NCI-H526 (cell line): ENCODE measurements at regions not wholly inside any gene's neighbourhood (a gene's known extent, or its start where the extent isn't known, plus 50 kb on each side); places are given as distances from the start of the nearest gene placed in this dataset.
A peak's percentile ranks its signal among the peaks of the same experiment; 100 is the strongest.

Experiments used
- DNase-seq, 2 experiments: peaks; one replicate each; lab custom pipeline; 2025; lab: John Stamatoyannopoulos, UW

DNA sequence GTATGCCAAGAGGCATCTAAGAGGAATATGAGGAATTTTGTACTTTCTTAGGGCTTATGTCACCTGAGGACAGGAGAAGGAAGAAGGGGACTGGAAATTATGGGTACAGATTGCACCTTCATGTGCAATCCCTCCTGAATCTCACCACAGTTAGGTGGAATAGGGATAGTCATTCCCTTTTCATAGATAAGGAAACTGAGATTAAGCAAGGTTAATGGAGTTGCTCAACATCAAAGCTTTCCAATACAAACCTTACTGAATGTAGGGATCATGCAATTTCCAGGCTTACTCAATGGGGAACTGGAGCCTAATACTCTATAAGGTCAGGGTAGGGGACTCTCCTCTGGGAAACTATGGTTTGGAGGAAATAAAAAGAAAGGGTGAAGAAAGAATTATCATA, 133.0 kb downstream of the C11orf87 start:
- no peak for DNase-seq

DNA sequence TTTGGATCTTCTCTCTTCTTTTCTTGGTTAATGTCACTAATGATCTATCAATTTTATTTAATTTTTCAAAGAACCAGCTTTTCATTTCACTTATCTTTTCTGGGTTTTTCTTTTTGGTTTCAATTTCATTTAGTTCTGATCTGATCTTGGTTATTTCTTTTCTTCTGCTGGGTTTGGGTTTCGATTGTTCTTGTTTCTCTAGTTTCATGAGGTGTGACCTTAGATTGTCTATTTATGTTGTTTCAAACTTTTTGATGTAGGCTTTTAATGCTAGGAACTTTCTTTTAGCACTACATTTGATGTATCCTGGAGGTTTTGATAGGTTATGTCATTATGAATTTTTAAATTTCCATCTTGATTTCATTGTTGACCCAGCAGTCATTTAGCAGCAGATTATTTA, 142.3 kb downstream of the C11orf87 start:
- no peak for DNase-seq

DNA sequence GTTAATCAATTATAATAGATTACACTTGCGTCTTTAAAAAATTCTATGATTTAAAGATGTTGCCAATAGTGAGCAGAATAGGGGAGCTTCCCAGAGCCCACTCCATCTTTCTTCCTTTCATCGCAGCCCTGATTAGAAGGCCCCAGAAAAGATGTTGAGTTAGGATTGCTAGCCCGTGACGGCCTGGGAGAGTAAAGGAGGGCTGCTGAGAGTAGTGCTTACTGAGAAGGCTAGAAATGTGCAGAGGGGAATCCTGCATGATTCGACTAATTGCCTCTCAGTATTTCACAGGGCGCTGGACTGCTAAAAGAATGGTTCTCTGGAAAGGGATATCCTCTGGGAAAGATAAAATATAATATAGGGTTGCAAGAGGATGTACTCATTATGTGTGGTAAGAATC, 160.5 kb downstream of the C11orf87 start:
- DNase-seq = no peak

DNA sequence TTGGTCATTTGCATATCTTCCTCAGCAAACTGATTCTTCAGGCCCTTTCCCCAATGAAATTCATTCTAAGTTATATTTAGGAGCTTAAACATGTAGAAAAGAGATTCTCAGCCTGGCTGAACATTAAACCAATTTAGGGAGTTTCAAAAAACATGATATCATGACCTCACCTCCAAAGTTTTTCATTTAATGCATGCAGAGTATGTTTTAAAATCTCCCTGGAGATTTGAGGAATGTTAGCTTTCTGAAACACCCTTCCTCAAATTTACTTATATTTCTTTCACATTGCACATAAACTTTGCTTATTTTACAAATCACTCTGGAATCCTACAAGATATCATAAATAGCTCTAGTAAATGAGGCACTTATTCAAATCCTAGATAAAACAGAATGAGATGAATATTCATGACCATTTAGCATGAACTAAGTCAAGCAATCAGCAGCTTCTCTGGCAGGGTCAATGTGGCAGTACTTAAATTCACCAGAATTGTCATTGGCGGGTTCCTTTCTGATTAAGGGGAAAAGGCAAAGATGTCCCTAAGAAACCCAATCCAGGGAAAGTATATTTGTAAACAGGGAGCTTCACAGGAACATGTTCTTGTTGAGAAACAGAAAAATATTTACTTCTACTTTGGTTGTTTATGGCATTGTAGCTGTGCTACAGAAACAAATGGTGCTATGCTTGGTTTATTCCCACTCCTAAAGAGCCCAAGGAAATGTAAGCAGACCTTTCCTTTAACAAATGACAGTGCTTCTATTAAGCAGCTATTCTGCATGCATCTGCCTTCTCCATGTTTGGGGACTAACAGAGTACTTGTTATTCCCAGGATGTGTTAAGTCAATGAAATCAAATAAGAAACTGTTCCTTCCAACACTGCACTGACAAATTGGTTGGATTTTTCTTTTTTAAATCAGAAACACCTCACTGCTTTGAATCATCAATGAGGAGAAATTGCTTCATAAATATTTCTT, 162.3 kb downstream of the C11orf87 start:
- DNase-seq = peak; percentile 65

DNA sequence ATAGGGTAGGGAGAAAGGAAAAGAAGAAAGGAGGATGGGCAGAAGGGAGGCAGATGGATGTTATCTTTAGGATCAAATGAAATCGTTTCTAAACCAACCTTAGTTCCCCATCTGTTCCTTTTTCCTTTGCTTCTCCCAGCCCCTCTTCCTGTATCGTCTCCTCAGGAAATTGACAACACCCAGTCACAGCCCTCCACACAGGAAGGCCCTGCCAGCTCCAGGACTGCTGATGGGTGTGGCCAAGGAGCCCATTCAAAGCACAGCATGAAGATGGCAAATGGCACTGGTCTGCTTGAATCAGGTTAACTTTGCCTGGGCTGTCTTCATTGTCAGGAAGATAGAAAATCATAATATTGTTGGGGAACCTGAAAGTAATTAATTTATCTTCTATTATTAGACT, 164.8 kb downstream of the C11orf87 start:
- DNase-seq = no peak

DNA sequence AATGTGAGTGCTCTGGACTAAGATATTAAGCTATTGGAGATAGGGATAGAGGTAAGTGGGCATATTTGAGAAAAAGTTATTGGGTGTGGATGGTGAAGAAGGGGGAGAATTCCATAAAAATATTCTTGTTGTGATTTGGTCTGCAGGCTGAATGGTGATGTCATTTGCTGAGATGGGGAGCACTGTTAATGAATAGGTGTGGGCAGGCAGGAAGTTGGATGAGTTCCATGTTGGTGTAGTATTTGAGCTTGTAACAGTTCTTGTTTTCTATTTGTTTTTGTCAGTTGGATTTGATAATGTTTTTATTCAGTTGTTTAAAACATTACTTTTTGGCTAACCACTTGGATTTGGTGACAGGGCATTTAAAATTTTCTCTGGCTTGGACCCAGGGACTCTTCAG, 168.8 kb downstream of the C11orf87 start:
- DNase-seq = no peak

DNA sequence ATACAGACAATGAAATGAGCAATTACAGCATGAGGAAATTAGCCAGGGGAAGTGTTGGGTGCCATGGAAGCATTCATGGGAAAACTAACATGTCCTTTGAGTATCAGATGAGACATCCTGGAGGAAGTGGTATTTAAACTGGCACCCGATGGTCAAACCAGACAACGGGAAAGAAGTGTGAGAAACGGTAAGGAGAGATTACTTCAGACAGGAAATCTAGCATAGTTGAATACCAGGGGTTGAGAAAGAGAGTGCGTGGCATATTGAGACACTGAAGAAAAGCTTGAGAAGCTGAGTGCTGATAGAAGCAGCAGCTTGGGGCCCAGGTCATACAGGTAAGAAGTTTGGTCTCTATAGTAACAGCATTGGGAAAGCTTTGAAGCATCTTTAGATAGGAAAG, 175.3 kb downstream of the C11orf87 start:
- no peak for DNase-seq

DNA sequence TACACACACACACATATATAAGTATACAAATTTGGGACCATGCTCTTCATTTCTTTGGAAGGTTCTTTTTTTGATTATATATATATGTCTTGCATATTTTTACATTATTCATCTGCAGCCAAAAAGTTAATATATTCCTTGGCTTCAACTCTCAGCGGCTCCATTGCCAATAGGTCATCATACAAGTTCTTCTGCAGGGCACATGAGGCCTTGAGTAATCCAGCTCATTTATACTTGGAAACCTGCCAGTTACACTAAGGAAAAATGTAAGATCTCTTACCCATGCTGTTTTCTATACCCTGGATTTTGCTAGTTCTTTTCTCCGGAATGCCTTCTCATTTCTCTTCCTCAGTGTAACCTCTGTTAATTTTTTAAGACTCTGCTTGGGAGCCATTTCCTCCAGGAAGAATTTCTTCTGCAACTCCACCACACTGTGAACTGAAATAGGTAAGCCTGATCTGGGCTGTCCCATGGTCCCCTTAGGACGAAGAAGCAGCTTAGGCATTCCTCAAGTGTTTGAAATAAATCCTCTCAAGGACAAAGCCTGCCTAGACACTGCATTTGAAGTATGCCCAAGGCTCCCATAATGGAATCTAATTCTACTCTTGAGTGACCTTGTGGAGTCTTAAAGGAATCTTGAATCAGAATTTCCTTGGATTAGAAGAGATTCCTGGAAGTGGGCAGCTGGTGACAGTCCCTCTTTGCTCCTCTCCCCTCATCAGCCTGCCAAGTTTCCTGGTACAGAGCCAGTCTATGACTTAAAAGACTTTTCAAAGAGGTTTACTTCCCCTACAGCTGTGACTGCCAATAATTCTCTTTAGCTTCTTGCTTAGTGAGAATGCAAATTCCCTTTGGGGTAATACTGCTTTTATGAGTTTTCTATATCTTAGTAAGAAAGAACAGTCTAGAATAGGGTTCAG, 182.8 kb downstream of the C11orf87 start:
- no peak for DNase-seq

DNA sequence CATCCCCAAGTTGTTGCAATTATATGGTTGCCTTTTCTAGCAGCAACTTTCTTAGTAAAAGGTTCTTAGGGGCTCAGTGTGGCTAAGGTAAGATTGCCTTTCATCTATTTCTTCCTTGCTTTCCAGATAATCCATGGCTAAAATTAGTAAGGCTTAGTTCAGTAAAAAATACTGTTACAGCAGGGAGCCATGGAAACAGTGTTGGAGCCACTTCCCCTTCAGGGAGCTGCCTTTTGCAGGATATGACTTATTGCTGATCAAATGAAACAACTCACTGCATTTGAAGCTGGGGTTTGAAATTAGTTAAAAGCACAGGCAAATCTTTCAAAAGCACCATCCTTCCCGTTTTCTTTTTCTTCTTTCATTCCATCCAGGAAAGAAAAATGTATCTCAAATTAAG, 184.3 kb downstream of the C11orf87 start:
- no peak for DNase-seq

DNA sequence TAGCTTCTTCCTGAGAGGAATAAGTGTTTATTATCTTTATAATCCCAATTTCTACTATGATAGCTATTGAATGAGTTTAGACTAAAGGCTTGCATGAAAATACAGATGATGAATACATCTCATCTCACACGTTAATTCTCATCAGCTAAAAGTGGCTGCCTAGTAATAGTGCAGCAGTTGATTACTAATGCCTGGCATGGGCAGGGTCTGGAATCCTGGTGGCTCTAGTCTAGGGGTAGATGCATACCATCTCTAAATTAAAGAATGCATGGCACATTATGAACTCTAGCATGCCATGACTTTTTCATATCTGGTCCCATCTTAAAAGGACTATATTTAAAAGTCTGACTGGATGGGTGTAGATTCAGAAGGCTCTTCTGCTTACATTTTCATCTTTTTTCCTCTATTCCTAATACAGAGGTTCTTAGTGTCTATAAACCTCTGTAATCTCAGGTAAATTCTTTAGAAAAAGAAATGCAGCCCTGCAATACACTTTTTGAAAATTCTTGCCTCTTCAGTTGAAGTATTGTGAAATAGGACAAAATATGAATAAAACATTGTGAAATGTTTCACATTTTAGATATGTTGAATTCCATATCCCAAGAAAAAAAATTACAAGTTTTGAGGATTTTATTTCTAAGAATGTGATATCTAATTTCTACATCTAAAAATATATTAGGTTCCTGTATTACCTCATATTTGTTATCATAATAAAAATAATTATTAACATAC, 187.6 kb downstream of the C11orf87 start:
- DNase-seq = no peak

DNA sequence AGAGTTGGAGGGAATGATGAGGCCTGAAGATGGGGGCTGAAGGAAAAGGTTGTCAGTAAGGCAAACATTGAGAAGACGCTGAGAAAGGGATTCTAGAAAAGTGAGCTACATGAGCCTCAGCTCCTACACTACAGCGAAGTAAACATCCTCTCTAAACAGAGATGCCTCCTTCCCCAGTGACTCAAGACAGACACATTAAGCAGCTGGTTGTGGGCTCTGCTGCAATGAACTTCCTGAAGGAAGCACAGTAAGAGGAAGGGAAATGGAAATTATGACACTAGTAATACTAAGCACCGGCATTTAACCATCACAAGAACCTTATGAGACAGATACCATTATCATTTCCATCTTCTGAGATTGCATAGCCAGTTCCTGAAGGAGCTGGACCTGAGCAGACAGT, 190.5 kb downstream of the C11orf87 start:
- no peak for DNase-seq

DNA sequence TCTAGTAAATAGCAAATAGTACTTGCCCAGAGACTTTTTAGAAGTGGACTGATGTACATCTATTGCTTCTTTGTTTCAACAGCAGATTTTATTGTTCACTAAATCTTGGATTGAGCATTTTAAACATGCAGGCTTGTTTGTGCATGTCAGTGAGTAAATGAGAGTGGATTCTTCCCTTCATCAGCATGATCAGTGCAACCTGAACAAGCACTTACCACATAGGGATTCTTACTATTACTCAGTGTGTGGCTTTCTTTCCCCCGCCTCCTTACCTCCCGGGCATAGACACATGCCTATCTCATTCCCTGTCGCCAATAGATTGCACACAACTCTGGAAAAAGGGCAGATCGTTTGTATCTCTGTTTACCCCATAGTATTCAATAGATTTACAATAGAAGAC, 197.5 kb downstream of the C11orf87 start:
- no peak for DNase-seq

DNA sequence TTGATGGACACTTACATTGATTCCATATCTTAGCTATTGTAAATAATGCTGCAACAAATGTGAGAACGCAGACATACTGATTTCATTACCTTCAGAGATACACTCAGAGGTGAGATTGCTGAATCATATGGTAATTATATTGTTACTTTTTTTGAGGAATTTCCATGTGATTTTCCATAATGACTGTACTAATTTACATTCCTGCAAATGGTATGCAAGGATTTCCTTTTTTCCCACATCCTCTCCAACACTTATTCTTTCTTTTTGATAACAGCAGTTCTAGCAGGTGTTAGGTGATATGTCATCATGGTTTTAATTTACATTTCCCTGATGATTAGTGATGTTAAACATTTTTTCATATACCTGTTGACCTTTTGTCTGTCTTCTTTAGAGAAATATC, 207.7 kb downstream of the C11orf87 start:
- no peak for DNase-seq

DNA sequence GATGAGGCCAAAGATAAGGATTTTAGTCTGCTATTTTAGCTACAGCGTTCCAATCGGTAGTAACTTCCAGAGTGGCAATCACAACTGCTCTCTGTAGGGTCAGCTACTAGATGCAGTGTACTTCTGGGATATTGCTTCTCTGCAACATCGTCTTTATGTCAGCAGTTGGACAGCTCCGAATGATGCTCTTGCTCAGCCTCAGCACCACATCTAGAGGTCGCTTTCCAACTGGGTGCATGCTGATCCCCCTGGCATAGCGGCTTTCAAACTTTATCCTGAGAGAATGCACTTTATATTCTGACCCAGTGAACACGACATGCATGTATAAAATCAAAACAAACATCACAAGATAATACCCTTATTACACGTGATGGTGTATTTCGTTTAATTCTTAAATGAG, 219.6 kb downstream of the C11orf87 start:
- no peak for DNase-seq

DNA sequence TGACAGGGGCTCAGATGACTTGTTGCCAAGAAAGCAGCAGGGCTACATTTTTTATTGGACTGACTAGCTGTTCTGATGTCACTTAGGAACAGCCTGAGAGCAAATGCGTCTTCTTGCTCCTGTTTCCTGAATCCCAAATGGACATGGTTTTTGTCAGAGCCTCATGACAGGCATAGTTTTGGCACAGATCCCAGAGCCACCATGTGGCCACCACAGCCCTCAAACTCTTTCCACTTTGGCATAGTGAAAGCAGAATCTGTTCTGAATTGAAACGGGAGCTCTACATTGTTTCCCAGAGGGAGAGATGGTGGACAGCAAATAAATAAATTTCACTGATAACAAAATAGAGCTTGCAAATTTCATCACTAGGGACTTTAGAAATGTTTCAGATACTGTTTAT, 222.2 kb downstream of the C11orf87 start:
- peak; percentile 36 to 70 for DNase-seq

DNA sequence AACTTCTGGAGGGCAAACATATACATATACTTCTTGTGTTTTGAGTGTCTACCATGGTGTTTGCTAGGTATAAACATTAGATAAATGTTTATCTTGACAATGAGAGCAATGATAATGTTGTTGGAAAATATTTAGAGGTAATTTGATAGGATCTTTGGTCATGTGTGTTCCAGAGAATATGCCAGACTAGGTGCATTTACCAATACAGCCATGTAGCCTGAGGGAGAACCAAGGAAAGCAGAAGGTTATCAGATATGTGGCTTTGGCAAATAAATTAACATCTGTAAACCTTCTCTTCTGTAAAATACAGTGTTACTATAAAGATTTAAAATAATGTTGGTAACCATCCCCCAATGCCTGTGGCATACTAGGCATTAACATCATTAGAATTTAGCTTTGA, 226.8 kb downstream of the C11orf87 start:
- no peak for DNase-seq

DNA sequence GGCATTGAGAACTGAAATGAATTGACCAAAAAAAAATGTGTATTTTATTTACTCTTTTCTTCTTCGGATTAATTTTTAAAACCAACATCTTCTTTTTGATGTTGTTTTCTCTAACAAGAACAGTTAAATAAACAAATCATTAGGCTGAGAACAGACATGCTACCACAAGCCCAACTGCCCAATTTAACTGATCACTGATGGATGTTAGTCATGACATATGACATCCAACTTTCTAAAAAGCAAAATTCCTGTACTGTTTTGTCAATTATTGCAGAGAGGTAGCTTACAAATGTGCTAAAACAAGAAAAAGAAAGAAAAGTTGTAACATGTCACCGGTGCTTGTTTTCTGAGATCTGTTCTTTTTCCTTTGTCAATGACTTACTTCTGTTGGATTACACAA, 232.1 kb downstream of the C11orf87 start:
- no peak for DNase-seq

DNA sequence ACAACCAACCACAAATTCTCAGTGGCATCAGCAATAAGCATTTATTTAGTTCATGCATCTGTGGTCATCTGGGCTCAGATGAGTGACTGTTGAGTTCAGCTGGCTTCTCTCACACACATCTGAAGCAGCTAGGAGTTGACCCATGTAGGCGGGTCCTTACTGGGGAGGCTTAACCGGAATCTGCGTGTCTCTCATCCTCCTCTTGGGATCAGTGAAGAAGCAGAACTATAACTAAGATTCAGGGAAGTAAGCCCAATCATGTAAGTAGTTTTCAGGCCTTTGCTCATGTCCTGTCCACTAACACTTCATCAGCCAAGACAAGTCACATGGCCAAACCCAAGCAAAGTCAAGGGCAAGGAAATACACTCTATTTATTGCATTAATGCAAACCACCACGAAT, 236.2 kb downstream of the C11orf87 start:
- DNase-seq = peak in 1 of 2 experiments; percentile 98

DNA sequence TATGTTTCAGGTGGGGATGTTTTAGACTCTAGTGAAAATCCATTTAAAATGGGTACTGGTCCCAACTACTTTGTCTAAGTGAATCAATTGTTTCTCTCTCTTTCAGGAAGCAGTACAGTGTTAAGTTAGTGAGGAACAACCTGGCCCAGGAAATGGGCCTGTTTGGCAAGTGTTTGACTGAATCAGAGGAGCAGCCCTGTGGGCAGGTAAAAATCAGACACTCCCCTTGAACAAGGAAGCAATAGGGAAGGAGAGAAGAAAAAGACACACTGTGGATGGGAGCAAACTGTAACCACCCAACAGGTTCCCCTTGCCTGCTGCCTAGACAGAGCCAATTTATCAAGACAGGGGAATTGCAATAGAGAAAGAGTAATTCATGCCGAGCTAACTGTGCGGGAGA, 245.7 kb downstream of the C11orf87 start:
- no peak for DNase-seq

DNA sequence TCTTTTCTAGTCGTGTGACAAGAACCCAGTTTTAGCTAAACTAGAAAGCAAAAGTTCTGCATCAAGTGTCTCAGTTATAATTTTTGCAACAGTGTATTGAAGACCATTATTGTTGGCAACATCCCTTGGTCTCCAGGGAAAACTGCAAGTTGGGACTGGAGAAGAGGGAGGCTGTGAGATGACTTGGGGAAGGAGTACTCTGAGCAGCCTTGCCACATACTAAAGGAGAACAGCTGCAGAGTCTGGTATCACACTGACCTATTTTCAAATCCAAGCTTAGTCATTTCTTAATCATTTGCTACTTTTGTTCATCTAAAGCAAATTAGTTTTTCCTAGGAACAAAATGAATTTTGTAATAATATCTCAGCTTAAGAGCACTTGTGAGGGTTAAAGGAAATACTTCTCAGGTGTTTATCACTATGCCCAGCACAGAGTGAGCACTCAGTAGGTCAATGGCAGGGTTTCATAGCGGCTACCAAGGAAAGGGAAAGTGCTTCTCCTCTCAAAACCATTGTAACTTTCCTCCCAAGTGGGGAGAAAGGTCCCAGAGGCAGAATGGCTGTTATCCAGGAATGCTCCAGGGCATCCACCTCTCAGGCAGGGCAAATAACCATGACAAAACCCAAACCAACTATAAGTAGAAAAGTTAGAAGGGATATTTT, 247.1 kb downstream of the C11orf87 start:
- DNase-seq = no peak

DNA sequence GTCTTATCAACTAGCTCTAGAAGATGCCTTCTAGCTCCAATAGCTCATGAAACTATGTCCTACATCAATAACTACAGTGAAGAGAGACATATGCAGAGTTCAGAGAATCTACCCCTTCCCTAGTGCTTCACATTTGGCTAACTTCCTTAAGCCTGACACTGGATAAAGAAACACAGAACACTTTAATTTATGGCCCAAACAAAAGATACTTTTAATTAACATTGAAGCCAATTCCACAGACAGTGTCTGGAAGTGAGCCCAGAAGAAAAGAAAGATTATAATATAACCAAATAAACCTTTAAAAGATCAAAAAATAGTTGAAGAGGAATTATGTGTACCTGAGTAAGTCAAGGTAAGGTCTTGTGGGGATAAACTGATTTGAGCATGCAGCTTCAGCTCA, 255.2 kb downstream of the C11orf87 start:
- DNase-seq = no peak

DNA sequence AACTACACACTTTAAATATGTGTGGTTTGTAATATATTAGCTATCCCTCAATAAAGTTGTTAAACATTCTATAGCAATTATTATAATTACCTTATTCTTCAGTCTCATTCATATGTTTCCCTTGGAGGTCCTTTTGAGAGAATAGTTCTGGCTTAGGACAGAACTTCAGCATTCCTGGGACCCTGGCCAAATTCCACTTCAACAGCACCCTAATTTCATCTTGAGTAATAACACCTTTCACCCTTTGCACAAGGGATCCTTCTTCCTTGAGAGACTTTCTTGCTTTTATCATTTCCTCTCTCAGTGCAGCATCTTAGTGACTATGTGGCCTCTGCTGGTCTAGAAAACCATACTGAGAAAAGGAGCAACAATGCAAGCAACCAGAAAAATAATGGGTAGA, 255.9 kb downstream of the C11orf87 start:
- DNase-seq = no peak
